ENCODE measurements at regions not wholly inside any gene's neighbourhood (a gene's known extent, or its start where the extent isn't known, plus 50 kb on each side); places are given as distances from the start of the nearest gene placed in this dataset.

DNA sequence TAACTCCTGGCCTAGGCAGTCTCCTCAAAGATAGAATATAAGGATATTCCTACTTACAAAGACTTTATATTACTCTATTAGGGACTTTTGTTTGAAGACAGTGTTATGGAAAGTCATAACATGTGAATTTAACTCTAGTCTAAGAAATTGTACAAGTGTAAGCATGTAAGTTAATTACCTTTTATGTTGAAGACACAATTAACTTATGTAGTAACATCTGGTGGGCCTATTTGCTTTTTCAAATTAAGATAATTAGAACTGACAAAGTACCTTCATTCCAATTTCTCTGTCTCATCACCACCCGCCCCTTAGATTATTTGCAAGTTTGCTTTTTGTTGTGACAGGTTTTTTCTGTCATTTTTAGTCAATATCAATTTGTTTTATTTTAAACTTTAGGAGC, 126.0 kb upstream of the THSD7A start:
- TF ChIP-seq, protein P1, sequence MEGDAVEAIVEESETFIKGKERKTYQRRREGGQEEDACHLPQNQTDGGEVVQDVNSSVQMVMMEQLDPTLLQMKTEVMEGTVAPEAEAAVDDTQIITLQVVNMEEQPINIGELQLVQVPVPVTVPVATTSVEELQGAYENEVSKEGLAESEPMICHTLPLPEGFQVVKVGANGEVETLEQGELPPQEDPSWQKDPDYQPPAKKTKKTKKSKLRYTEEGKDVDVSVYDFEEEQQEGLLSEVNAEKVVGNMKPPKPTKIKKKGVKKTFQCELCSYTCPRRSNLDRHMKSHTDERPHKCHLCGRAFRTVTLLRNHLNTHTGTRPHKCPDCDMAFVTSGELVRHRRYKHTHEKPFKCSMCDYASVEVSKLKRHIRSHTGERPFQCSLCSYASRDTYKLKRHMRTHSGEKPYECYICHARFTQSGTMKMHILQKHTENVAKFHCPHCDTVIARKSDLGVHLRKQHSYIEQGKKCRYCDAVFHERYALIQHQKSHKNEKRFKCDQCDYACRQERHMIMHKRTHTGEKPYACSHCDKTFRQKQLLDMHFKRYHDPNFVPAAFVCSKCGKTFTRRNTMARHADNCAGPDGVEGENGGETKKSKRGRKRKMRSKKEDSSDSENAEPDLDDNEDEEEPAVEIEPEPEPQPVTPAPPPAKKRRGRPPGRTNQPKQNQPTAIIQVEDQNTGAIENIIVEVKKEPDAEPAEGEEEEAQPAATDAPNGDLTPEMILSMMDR (conservative IDR thresholded peaks at IDR 0.05) = no peak
- Histone ChIP-seq H3K4me2 (ENCODE audit: insufficient read depth, insufficient read length, low read length) (no peak overlapping the region), H3K23me2 (ENCODE audit: insufficient read length, low read depth, low read length, poor library complexity, severe bottlenecking) (no peaks in the 10 kb centered on the region), H2BK120ac (ENCODE audit: low read depth, low read length, poor library complexity, severe bottlenecking) (no peak overlapping the region), H3T11ph (ENCODE audit: low read length) (no peak overlapping the region), H2BK5ac (ENCODE audit: insufficient read length, low read length) (no peak overlapping the region), H3K9ac (ENCODE audit: extremely low read depth, insufficient read length, low read length) (no peak overlapping the region), H2AK5ac (ENCODE audit: insufficient read length, low read length) (no peak overlapping the region), H3K14ac (ENCODE audit: insufficient read depth, low read length) (no peak overlapping the region), H3K79me2 (ENCODE audit: insufficient read depth, low read length) (no peaks in the 10 kb centered on the region), H3K79me1 (ENCODE audit: insufficient read depth, low read depth, low read length, poor library complexity, severe bottlenecking) (no peaks in the 10 kb centered on the region), H4K20me1 (ENCODE audit: control insufficient read depth, insufficient read depth, insufficient read length) (no peaks in the 10 kb centered on the region), H3K4ac (ENCODE audit: low read depth, low read length) (no peak overlapping the region), H2BK20ac (ENCODE audit: low read depth, low read length, poor library complexity, severe bottlenecking) (no peak overlapping the region), H3K27me3 (ENCODE audit: insufficient read depth, low read length) (no peaks in the 10 kb centered on the region), H4K91ac (ENCODE audit: insufficient read length, low read depth, low read length) (no peak overlapping the region), H2BK12ac (ENCODE audit: insufficient read length, low read depth, low read length) (no peak overlapping the region), H3K27ac (ENCODE audit: insufficient read length, low read depth, low read length) (no peak overlapping the region), H2AFZ (ENCODE audit: low read length) (no peak overlapping the region), H2BK15ac (ENCODE audit: low read depth, low read length) (no peak overlapping the region), H3K56ac (ENCODE audit: insufficient read length, low read depth, low read length) (no peak overlapping the region), H3K4me1 (ENCODE audit: insufficient read depth, low read length) (no peaks in the 10 kb centered on the region), H3K18ac (ENCODE audit: insufficient read length, low read depth, low read length) (no peak overlapping the region), H3K9me3 (ENCODE audit: control insufficient read depth, low read depth, low read length) (no peaks in the 10 kb centered on the region), H3K23ac (ENCODE audit: insufficient read length, low read depth, low read length) (no peak overlapping the region), H4K5ac (ENCODE audit: insufficient read length, low read depth, low read length) (no peak overlapping the region), H4K8ac (replicated peaks; ENCODE audit: insufficient read length, low read depth, low read length) (no peak overlapping the region)
- H3K27me3 Mint-ChIP-seq (ENCODE audit: low read depth) = no peaks in the 10 kb centered on the region
- no peak overlapping the region for H3K4me3 Mint-ChIP-seq
- peaks cover 25 to 37% of the 10 kb centered on the region in 2 experiments for H3K4me1 Mint-ChIP-seq
- H3K27ac Mint-ChIP-seq = peak overlapping the region in 1 of 3 experiments; percentile 62; a peak in 1 of 7 replicates
- H3K36me3 Mint-ChIP-seq (ENCODE audit: insufficient read depth in 1 of 3, low read depth in 3 of 3) = peaks cover 0 to 8% (median 0%) of the 10 kb centered on the region in 3 experiments; a peak in 4 of 7 replicates
- WGBS (ENCODE audit: extremely low coverage, insufficient read length, low lambda C conversion rate) = no CpG with 5 or more reads among the region's 1 CpG
- peaks cover 0 to 2% of the 10 kb centered on the region in 2 experiments; a peak in 1 of 5 replicates for H3K9me3 Mint-ChIP-seq
- no peak for DNase-seq

All from H9 (cell line).